GM18867 (cell line): ENCODE measurements at regions not wholly inside any gene's neighbourhood (a gene's known extent, or its start where the extent isn't known, plus 50 kb on each side); places are given as distances from the start of the nearest gene placed in this dataset.
"Not testable (repeated sequence)": the region's sequence is repeated elsewhere in the genome, so short reads cannot be mapped to it uniquely, and the experiment has no call there.

Source experiments
- ATAC-seq: cut with Tn5 transposase; IDR thresholded peaks from one replicate; pipeline ENCODE4 v1.9.1; 2021; ENCODE audit warnings: mild to moderate bottlenecking, moderate library complexity; ENCODE audit not compliant: unreplicated experiment

DNA sequence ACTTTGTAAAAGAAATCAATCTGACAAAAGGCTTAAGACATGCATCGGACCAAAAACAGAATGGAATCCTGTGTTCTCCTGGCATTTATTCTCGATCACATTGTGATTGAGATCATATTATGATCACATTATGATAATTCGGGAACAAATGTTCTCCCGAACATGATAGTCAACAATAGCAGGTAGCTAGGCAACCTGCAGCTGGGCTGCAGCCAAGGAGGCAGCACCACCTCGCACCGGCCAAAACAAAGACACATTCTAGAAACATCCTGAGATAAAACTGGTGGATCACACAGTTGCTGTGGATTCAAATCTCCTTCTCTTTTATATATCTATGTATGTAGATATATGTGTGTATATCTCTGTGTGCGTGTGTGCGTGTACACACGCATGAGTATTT is 480.6 kb upstream of the CYLC2 start:
- ATAC-seq, result no peak

DNA sequence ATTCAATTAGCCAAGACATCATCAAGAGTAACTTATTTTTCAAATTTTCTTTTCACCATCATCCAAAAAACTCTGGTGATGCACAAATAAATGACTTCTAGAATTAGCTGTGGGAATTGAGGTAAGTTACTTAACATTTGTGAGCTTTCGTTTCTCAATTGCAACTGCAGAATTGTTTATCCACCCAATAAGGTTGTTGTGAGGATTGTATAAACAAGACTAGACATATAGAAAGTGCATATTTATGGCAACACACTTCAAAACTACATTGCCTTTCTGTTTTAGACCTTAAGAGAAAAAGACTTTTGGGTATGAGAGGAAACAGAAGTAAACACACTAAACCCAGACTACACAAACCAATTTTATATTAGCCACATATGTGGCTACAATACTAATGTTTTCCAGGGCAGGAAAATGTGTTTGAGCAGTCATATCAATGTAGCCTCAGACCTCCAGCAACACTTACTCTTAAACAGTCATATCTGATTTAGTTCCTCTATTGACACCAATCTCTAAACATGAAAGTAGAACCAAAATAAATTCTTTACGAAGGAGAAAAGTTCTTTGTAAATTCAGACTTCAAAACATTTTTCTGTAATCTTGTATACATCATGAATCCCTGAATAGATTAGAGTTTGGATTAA is 488.0 kb upstream of the CYLC2 start:
- ATAC-seq, result peak; percentile 87

DNA sequence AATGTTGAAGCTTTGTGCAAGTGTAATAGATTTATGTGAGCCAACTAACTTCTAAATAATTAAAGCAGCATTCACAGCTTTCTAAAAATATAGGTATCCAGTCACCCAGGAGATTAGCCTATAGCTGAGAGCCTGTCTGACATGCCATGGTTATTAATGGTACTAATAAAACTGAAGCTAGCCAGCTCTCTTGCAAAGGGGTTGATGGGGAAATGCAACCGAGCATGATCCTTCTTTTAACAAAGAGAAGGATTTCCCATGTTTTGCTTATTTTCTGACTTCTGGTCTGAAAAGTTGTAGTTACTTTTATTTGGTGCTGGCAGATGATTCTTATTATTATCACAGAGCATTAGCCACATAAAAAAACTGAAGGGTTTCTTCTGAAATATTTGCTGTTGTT is 488.7 kb upstream of the CYLC2 start:
- no peak for ATAC-seq

DNA sequence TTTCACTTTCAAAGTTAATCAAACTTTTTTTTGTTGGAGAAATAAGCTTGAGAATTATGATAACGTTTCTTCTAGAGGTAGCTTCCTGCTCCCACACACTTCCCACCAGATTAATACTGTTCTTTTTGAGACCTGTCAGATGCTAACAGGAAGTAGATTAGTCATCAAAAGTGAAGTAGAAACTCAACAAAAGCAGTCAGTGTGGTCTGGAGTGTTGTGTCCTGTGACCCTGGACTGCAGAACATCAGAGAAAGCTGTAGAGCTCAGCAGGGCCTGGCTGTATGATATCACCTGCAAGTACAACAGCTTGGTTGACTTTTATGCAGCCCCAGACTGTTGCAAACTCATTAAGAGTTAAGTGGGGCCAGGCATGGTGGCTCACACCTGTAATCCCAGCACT is 495.7 kb upstream of the CYLC2 start:
- peak; percentile 87 for ATAC-seq

DNA sequence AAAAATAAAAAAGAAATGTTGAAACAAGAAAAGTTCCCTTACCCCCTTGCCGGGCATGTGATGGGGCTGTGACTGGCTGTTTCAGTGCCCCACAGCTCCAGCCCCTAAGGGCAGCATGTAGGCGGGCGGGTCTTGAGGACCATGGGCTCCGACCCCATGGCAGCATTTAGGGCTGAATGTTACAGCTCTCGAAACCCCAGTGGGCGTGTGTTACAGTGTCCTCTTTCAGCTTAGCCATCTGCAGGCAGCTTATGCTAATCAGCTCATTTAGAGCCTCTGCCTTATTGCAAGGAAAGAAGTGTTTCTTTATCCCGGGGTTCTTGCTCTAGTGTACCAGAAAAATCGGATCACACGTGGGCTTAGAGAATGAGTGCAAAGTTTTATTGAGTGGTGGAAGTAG is 497.4 kb upstream of the CYLC2 start:
- ATAC-seq, result peak; percentile 41

DNA sequence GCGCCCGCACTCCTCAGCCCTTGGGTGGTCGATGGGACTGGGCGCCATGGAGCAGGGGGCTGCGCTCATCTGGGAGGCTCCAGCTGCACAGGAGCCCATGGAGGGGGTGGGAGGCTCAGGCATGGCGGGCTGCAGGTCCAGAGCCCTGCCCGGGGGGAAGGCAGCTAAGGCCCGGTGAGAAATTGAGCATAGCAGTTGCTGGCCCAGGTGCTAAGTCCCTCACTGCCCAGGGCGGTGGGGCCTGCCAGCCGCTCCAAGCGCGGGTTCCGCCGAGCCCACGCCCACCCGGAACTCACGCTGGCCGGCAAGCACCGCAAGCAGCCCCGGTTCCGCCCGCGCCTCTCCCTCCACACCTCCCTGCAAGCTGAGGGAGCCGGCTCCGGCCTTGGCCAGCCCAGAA is 508.2 kb upstream of the CYLC2 start:
- ATAC-seq, result not testable (repeated sequence)

DNA sequence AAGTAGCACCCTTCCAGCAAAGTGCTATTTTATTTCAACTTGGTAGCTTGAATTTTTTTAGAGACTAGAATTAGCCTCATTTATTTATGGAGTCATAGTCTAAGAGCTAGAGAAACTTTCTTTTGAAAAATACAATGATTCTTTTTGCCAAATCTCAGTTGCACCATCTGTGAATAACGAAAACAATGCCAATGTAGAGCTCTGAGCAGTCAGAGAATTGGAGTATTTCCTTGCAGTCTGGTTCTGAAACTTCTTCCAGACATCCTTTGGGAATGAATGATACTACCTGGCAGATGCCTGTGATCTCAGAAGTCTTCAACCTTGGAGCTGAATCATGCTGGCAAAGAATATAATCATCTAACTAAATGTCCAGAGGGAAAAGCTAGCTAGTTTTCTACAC is 511.5 kb upstream of the CYLC2 start:
- ATAC-seq, result no peak

DNA sequence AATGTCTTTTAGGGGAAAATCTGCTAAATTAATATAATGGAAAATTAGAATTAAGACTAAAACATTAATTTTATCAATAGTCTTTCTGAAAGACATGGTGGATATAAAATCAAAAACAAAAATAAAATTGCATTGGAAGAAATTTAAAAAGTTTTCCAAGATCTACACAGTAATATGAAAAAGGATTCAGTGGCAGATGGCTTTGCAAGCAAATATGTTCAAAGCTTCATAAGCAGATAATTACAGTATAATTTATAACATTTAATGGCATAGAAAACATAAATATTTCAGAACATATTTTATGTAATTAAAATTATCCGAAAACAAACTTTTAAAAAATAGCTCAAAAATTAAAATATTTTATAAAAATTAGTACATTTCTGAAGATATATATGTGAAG is 512.4 kb upstream of the CYLC2 start:
- no peak for ATAC-seq

DNA sequence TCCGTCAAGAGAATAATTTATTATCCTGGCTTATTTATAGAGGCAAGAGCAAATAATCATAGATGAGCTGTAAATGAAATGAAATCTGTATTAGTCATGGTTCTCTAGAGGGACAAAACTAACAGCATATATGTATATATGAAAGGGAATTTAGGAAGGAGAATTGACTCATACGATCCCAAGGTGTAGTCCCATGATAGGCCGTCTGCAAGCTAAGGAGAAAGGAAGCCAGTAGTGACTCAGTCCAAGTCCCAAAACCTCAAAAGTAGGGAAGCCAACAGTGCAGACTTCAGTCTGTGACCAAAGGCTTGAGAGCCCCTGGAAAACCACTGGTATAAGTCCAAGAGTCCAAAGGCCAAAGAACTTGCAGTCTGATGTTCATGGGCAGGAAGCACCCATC is 515.9 kb upstream of the CYLC2 start:
- no peak for ATAC-seq

DNA sequence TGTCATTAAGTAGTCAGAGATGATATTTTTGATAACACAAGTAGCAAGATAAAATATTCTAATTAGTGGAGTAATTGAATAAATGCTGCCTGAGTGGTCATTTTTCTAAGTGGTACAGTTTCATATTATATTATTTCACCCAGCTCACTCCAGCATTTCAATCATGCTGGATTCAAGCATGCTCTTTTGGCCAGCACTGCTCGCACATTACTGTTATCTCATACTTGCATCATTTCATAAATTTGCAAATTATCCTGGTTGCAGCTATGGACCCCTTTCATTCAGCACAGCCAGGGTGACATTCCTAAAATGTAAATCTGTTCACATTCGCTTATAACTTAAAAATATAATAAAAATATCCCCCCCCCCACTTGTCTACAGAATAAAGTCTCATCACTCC is 520.8 kb upstream of the CYLC2 start:
- ATAC-seq, result no peak

DNA sequence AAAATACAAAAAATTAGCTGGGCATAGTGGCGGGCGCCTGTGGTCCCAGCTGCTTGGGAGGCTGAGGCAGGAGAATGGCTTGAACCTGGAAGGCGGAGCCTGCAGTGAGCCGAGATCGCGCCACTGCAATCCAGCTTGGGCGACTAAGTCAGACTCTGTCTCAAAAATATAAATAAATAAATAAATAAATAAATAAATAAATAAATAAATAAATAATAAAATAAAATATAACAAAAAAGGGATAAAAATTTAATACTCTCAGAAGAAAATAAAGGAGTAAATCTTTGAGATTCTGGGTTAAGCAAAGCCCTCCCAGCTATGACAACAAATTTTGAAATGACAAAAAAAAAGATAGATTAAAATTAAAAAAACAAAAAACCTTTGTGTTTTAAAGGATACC is 525.7 kb upstream of the CYLC2 start:
- ATAC-seq, result not testable (repeated sequence)

DNA sequence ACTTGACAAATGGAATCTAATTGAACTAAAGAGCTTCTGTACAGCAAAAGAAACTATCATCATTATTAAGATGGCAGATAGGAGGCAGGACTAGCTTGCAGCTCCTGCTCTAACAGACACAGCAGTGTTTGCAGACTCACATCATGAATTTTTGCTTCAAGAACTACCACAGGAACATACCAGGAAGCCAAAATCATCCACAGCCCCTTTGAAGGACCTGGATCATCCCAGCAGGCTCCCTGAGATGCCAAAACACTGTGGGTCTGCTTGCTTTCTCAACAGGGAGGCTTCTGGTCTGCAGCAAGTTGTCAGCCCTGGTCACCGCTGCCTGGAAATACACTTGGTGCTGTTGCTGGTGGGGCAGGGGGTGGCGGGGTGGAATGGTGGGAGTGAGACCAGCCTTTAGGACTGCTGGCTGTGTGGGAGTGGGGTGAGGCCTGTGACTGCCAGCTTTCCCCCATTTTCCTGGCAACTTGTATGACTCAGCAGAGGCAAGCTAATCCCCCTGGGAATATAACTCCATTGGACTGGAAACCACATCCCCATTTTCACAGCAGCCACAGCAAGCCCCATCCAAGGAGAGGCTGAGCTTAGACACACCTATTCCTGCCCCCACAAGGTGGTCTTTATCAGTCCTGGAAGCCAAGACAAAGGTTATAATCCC is 533.8 kb upstream of the CYLC2 start:
- no peak for ATAC-seq

DNA sequence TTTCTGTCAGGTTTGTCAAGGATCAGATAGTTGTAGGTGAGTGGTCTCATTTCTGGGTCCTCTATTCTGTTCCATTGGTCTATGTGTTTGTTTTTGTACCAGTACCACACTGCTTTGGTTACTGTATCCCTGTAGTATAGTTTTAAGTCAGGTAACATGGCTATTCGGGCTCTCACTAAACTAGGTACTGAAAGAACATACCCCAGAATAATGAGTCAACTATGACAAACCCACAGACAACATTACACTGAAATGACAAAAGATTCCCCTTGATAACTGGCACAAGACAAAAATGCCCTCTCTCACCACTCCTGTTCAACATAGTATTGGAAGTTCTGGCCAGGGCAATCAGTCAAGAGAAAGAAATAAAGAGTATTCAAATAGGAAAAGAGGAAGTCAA is 535.3 kb upstream of the CYLC2 start:
- ATAC-seq, result peak; percentile 50

DNA sequence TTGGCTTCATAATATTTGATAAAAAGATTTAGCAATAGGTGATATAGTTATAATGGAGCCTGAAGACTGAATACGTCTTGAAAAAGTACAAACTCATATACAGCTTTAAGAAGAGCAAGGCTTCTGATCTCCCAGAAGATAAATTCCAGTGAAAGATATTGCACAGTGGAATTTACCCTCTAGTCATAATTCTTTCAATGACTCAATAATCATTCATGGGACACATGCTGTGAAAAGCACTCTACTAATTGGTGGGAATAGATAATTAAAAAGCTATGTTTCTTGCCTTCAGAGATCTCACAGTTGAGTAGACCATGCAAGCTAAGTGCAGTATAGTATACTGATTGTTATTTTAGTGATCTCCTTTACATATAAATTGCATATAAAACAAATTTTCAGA is 538.6 kb upstream of the CYLC2 start:
- ATAC-seq, result no peak

DNA sequence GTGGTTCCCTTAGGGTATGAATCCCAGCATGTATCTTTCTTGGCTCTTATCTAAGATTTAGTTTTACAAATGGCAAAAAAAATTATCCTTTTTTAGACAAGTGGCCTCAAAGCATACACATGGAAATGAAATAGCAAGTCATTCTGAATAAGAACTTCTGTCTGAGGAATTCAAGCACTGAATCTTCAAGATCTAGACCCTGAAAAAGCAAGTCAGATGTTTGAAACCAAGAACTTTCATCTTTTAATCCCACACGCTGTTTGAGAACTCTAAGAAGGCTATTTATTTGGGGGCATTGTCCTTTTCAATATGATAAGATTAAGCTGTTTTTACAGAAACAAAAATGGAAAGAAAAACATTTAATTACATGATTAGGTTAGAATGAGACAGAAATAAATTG is 549.2 kb upstream of the CYLC2 start:
- ATAC-seq, result no peak

DNA sequence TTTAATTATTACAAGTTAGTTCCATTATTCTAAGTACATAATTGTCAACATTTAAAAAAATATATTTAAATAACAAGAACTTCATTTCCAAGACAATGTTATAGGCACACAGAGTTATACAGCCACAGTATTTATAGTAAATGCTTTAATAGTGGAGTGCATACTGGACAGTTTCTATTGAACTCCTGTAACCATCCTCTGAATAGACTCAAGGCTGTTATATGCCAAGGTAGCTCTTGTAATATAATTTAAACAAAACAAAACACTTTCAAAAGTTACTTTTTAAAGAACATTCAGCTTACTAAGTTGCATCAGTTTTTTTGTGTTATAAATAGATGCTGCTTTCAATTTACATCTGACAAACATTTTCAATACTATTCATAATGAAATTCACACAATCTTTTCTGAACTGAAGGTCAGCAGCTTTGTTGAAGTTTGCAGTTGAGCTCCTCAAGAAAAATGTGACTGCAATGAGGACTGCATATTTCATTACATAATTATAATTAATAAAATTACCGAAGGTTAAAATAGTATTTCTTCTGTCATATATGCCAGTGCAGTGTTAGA is 549.9 kb upstream of the CYLC2 start:
- ATAC-seq, result peak; percentile 83

DNA sequence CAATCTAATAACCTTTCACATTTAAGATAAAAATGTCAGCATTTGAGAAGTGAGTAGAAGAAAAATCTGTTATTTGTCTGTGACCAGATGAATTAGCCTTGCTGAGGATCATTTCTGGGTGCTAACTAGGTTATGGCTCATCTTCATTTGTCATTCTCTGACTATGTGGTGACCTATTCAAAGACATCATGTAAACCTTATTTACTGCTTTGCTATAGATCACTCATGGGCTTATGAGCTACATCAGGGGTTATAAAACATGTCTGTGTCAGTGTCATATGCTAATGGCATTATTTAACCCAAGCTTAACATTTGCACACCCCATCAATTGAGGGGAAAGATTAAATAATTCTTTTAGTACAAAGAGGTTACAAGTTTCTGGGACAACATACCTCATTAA is 555.5 kb upstream of the CYLC2 start:
- no peak for ATAC-seq

DNA sequence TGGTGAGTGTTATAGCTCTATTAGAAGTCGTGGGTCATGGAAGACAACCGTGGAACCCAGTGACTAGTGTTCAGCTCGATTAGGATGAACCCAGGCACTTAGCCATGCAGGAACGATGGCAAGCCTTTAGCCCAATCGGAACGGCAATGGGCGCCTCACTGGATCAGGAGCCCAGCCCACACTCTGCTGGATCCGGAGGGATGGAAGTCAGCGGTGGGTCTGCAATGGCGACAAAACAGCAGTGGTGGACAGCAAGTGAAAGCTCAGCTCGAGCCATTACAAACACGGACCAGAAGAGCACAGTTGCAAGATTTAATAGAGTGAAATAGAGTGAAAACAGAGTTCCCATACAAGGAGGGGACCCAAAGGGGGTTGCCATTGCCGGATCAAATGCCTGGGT is 558.5 kb upstream of the CYLC2 start:
- ATAC-seq, result not testable (repeated sequence)

DNA sequence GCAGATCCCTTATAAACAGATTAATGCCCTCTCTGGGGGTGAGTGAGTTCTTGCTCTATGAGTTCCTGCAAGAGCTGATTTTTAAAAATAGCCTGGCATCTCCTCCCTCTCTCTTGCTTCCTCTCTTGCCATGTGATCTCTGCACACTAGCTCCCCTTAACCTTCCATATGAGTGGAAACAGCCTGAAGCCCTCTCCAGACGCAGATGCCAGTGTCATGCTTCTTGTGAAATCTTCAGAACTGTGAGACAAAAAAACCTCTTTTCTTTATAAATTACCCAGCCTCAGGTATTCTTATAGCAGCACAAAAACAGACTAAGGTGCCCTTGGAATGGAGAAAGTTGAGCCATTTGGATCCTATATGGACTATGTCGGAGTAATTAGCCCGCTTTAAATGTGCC is 559.7 kb upstream of the CYLC2 start:
- ATAC-seq, result no peak

DNA sequence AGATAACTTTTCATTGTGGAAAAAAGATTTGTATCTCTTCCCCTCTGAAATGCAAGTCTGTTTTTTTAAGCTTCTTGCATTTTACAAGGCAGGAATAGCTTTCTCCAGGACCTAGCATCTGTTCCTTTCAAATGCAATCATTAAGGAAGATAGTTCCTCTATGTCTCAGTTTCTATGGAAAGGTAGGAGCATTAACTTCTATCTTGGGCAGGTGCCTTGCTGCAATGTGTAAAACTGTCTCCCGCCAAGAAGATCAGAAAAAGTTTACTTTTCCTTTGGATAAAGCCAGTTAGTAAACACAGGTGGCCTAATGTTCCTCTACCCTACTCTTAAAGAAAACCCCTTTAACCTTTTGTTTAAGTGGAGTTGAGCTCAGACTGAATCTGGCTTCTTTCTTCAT is 560.6 kb upstream of the CYLC2 start:
- ATAC-seq, result no peak

DNA sequence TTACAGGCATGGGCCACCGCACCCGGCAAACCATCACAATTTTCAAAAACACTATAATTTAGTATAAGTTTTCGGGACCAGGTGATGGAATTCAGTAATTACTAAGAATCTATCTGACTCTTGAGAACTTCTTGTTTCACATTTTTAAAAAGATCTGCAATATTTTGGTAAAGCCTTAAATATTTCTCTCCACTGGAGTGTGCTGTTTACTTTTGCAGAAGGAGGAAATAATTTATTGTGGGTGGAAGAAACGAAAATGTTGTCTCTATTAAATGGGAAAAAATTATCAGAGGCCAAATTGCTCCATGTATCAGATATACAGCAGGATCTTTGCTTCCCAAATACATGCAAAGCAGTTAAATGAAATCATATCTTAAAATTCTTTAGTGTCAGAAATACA is 566.8 kb upstream of the CYLC2 start:
- no peak for ATAC-seq

DNA sequence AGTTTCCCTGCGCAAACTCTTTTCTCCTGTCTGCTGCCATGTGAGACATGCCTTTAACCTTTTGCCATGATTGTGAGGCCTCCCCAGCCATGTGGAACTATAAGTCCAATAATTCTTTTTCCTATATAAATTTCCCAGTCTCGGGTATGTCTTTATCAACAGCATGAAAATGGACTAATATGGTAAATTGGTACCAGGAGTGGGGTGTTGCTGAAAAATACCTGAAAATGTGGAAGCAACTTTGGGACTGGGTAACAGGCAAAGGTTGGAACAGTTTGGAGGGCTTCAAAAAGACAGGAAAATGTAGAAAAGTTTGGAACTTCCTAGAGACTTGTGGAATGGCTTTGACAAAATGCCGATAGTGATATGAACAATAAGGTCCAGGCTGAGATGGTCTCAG is 578.9 kb upstream of the CYLC2 start:
- ATAC-seq, result not testable (repeated sequence)
